GM20000 (cell line): ENCODE measurements at regions not wholly inside any gene's neighbourhood (a gene's known extent, or its start where the extent isn't known, plus 50 kb on each side); places are given as distances from the start of the nearest gene placed in this dataset.

Experiments used
- DNase-seq: peaks from one replicate; pipeline ENCODE4 v3.0.0; 2012; ENCODE audit warnings: low spot score
- TF ChIP-seq, protein P1 (sequence below): IDR thresholded peaks from 2 replicates; pipeline ENCODE4 v1.5.1; 2012; ENCODE audit warnings: mild to moderate bottlenecking, control low read depth; ENCODE audit errors: extremely low read depth, missing control alignments

DNA sequence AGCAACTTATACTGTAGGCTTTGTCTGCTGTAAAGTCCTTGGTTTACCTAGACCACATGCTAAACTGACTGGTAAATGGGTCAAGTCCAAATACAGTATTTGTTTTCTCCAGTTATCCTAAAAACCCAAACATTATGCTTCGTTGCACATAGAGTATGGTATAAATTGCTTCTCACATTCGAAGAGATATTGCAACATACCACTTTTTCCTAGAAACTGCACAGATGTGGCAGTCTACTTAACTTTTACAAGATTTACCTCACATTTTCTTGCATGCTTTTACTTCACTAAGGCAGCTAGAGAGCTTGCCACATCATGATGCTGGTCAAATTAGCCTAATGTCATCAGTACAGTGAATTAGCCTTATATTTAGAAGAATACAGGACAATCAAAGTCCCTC lies 66.0 kb upstream of the SCN7A start:
- TF ChIP-seq, protein P1, sequence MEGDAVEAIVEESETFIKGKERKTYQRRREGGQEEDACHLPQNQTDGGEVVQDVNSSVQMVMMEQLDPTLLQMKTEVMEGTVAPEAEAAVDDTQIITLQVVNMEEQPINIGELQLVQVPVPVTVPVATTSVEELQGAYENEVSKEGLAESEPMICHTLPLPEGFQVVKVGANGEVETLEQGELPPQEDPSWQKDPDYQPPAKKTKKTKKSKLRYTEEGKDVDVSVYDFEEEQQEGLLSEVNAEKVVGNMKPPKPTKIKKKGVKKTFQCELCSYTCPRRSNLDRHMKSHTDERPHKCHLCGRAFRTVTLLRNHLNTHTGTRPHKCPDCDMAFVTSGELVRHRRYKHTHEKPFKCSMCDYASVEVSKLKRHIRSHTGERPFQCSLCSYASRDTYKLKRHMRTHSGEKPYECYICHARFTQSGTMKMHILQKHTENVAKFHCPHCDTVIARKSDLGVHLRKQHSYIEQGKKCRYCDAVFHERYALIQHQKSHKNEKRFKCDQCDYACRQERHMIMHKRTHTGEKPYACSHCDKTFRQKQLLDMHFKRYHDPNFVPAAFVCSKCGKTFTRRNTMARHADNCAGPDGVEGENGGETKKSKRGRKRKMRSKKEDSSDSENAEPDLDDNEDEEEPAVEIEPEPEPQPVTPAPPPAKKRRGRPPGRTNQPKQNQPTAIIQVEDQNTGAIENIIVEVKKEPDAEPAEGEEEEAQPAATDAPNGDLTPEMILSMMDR: no peak
- DNase-seq: no peak

DNA sequence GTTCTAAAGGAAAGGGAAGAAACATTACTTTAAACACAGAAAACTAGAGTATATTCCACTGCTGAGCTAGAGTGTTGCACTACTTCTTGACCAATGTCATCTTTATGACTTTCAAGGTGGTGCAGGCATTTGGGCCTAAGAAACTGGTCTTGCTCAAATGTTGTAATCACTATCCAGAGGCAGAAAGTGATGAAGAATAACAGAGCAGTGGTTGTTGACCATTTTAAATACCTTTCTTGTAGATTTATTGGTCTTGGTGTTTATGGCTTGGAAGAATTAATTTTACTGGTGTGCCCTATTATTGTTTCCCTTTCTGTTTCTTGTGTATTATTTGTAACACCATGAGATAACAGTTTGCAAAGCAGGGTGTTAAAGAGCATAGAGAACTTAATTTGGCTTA lies 56.9 kb upstream of the SCN7A start:
- no peak for DNase-seq
- TF ChIP-seq, protein P1: no peak

DNA sequence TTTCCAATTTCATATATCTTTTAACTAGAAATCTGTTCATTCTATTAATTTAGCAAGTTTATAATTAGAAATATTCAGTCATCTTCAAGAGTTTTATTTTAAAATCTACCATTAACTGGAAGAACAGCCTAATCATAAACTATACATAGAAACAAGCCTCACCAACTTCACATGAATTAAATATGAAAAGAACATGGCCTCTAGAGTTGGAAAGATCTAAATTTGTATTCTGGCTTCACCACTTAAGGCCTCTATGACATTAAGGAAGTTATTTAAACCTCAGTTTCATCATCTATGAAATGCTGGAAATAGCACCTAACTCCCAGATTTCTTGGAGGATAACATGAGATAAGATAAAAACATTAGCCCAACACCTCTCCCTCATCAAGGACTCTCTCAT lies 51.4 kb upstream of the SCN7A start:
- TF ChIP-seq, protein P1: no peak
- no peak for DNase-seq
